Limb (tissue), 2 donors: ENCODE measurements at regions not wholly inside any gene's neighbourhood (a gene's known extent, or its start where the extent isn't known, plus 50 kb on each side); places are given as distances from the start of the nearest gene placed in this dataset.

Experiments used
- DNase-seq, 2 donors: peaks; one replicate each; pipeline ENCODE4 v3.0.0-alpha.2; 2016; ENCODE audit errors: extremely low spot score in 2 of 2

- no peak for DNase-seq
Measured at GRCh38 chr13:99861771-99862170, 109.8 kb downstream of the ZIC5 start.

DNA sequence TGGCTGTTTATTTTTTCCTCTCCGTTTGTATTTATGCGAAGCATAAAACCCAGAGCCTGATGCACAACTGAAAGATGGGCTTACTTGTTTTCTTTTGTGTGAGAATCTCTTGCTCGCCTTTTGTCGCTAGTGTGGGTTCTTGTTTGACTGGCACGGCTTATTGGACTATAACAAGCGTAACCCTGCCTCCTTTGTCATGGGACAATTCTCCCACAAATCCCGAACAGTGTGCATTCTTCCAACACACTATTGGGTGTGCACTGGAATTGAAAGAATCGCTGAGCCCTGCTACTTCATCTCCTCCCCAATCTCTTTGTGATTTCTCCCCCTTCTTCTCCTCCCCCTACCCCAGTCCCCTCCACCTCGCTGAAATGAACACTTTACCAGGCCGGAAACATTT lies 110.8 kb downstream of the ZIC5 start:
- DNase-seq, result no peak

- DNase-seq, result no peak
Measured at GRCh38 chr13:99859178-99860177, 112.1 kb downstream of the ZIC5 start.

GRCh38 chr13:99857738-99858137 lies 113.8 kb downstream of the ZIC5 start:
- no peak for DNase-seq

- no peak for DNase-seq
Measured at GRCh38 chr13:99855526-99856420, 115.8 kb downstream of the ZIC5 start.

DNA sequence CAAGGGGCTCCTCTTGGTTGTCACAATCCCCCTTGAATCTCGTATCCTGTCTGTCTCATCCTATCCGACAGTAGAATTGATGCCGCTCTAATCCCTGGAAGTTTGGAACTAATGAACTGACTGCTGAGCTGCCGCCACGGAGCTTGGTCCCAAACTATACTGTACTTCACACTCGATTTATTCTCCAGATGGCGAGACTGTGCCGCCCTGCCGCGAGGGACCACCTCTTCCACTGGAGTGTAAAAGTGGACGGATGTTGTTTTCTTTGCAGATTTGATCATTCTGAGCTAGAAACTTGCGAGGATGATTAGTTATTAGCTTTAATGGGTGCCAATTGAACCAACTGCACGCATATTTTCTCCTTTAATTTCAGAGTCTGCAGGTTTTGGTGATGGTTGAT lies 117.2 kb downstream of the ZIC5 start:
- no peak for DNase-seq

DNA sequence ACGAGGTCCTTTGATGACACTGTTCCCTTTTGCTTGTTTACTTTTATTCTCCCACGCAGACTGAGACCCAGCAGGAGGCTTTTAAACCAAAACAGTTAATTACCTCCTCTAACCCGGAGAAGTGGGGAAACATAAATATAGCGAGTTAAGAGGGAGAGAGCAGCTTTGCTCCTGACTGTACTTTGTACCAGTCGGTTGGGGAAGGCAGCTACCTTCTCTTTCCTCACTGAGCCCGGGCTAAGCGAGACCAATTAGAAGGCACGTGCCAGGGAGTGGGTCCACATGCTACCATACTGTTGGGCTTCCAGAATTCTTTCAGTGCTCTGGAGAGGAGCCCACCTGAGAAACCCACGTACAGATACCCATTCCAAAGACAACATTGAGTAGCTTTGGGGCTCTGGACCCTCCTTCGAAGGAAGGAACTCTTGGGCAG lies 124.2 kb downstream of the ZIC5 start:
- DNase-seq, result no peak

DNA sequence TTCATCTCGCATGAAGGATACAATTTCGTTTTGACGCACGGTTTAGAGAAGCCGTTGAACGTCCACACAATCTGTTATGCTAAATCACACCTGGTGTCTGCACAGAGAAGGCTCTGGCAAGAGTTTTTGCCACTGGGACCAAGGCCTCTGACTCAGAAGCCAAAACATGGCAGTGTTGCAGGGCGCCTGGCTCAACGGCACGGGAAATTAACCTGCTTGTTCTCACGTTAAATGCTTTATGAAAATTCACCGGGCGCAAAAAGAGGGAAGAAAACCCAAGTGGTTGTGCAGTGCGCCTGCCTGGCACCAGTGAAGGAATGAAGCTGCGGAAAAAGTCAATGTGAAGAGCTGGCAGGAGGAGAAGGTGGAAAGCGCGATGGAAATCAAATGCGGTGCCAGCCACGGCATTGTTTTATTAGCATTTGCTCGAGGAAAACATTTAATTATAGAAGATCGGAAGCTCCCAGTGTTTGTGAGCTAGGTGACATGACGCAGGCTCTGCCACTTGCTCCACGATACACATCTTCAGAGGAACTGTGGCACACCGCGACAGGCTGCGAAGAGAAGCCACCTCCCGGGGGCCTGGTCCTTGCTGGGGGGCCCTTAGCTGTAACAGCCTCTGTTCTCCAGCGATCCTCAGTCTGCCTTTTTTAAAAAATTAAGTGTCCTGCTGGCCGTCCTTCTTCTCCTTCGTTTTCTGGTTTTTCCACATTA lies 126.2 kb downstream of the ZIC5 start:
- DNase-seq, result no peak

DNA sequence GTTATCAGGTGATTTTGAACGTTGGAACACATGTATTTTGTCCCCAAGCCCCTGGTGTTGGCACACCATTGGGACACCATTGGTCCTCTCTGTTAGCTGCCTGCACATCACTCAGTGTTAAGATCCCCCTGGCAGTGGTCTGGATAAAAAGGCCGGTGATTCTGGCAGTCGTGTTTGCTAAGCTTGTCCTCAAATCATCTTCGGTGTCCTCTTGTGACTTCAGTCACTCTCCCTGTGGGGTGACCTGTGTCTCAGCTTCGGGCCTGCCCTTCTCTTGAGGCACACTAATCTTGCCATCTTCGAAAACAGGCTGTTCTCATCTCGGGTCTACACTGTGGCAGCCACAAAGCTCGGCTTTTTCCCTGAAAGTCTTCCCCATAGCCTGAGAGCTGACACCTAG lies 127.1 kb downstream of the ZIC5 start:
- DNase-seq, result no peak

DNA sequence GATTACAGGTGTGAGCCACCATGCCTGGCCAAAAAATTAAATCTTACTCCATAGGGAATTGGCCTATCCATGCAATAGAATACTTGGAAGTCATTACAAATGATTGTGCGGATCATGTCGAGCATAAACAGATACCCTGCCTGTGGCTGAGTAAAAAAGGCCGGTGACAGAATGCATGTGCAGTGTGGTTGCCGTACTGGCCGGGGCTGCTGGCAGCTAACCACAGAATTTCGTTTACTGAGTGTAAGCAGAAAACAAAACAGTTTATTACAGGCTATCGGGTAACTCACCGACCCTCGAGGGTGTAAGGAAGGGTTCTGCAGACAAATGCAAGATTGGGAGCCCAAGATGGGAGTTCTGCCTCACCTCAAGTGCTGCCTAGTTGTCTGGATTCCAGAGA lies 127.7 kb downstream of the ZIC5 start:
- no peak for DNase-seq

GRCh38 chr13:99842405-99842804 lies 129.2 kb downstream of the ZIC5 start:
- DNase-seq, result no peak

- no peak for DNase-seq
Measured at GRCh38 chr13:99836291-99836690, 135.3 kb downstream of the ZIC5 start.

DNA sequence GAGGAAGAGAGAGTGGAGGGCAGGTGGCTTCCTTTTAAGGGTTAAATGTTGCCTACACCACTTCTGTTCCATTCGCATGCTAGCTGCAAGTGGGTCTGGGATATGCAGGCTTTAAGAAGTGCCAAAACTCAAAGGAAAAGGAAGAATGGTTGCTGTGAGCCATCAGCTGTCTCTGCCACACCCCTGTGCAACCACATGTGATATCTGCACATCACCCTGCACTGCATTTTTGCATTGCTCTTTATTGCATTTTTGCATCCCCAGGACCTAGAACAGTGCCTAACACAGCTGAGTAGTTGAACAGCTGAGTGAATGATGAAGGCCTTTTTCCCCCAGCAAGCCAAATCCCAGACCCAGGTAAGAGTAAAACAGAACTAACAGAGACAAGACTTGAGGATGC lies 136.1 kb downstream of the ZIC5 start:
- no peak for DNase-seq

DNA sequence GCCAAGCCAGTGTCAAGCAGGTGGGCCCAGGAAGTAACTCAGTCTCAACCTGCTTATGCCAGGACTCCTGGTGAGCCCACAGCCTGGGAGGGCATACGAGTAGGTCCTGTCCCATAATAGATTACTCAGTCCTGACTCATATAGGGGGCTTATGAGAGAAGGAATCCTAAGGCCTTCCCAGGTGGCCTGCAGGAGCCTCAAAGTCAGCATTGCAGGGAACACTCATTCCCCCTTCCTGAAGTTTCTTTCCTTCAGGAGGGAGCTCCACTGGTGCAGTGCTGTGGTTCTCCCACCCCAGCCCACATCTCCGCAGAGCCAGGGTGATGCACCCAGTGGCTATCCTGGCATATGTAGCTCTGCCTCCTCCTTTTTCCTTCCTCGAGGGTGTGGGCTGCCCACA lies 137.3 kb downstream of the ZIC5 start:
- DNase-seq, result no peak

DNA sequence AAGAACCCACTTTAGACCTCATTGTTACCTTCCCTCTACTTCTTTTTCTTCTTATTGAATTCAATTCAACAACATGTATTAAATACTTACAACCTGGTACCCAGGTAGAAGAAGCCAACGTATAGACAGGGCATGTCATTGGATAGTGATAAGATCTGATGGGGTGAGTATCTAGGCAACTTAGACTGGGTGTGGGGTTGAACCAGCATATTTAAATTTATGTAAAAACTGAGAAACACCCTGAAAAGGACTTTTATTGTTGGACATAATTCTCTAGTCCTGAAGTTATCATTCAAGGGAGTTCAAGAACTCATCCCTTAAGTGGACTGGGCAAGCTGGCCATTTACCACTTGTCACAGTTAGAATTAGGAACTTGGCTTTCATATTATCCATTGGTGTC lies 139.2 kb downstream of the ZIC5 start:
- DNase-seq, result no peak

DNA sequence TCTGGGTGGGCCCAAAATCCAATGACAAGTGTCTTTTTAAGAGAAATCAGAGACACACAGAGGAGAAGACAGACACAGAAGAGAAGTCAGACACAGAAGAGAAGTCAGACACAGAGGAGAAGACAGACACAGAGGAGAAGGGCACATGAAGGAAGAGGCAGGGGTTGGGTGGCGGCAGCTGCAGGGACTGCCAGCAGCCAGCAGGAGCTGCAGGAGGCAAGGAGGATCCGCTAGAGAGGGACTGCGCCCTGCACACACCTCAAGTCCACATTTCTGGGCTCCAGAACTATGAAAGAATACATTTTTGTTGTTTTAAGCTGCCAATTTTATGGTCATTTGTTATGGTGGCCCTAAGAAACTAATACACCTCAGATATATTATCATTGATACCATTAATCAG lies 140.6 kb downstream of the ZIC5 start:
- DNase-seq, result no peak

DNA sequence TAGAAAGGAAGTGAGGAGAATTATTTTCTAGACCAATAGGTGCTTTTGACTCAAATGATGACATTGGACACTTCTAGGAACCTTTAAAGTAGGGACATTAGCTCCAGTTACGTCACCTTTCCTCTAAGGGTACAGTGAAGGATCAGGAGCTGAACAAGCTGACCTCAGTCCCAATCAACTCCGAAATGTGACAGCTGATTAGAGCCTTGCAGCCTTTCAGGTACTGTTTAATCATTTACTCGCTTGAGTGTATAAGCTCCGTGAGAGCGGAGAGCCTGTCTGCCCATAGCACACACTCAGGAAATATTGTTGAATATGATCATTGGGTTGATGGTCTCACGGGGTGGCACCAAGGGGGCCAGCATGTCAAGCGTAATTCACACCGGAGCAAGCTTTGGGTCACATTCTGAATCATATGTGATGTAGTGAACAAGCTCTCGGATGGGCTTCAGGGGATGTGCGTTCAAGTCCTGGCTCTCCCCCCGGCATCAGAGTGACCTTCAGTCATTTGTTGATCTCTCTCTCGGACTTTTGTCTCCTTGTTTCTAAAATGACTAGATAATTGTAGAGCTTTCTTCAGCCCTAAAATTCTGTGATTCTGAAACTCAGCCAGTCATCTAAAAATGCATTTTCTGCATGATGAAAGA lies 141.9 kb downstream of the ZIC5 start:
- no peak for DNase-seq

GRCh38 chr13:99829161-99829560 lies 142.4 kb downstream of the ZIC5 start:
- no peak for DNase-seq

- DNase-seq, result no peak
Measured at GRCh38 chr13:99828735-99829134, 142.8 kb downstream of the ZIC5 start.

DNA sequence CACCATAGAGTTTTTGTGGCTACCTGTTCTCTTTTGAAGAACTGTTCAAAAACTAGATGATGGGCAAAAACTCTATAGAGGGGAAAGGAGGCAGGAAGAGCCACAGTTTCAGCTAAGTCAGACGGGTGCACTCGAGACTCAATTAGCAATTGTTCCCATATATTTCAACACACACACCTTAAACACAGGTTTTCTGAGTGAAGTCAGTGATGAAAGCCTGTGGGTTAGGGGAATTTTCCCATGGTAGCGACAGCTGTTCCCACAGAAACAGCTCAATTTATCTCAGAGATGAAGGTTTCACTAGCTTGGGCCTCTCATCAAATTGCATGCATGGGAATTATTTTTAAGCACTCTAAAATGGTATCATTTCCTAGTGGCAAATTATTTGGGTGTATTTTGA lies 143.4 kb downstream of the ZIC5 start:
- DNase-seq, result no peak
